GM19240 (cell line): ENCODE measurements at regions not wholly inside any gene's neighbourhood (a gene's known extent, or its start where the extent isn't known, plus 50 kb on each side); places are given as distances from the start of the nearest gene placed in this dataset.

Experiments used
- DNase-seq: peaks from one replicate; pipeline ENCODE4 v3.0.0; 2011; ENCODE audit warnings: low spot score; ENCODE audit not compliant: insufficient read length

GRCh38 chr14:62006116-62006731 lies 244.0 kb downstream of the SNAPC1 start:
- DNase-seq, result no peak

DNA sequence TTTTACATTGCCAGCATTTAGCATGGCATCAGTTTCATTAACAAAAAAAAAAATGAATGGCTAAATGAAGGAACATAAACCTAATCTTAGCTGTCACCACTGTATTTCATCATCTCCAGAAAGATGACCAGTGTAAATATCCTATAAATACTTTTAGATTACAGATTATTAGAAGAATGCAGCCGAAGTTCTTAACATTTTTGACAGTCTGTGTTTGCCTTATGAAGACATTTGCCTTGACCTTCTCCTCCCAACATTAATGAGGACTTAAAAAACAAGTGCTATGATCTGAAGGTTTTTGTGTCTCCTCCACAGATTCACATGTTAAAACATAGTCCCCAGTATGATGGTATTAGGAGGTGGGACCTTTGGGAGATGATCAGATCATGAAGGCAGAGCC lies 253.0 kb downstream of the SNAPC1 start:
- DNase-seq, result no peak

DNA sequence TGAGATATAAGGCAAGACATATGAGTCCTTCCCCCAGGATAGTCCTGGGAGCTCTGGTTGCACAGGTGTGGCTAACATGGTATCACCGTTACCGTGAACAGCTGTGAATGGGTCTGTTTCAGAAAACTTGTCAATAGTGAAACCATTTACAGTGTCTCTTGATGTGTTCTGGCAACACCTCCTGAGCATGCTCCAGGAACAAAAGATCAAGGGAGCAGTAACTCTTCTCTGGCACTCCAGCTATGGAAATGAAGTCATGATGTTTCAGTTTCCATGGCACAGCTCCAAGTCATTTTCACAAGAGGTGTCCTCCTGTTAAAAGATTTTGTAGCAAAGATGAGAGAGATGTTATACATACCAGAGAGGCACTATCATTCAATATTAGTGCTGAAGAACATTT lies 253.7 kb downstream of the SNAPC1 start:
- DNase-seq, result no peak

DNA sequence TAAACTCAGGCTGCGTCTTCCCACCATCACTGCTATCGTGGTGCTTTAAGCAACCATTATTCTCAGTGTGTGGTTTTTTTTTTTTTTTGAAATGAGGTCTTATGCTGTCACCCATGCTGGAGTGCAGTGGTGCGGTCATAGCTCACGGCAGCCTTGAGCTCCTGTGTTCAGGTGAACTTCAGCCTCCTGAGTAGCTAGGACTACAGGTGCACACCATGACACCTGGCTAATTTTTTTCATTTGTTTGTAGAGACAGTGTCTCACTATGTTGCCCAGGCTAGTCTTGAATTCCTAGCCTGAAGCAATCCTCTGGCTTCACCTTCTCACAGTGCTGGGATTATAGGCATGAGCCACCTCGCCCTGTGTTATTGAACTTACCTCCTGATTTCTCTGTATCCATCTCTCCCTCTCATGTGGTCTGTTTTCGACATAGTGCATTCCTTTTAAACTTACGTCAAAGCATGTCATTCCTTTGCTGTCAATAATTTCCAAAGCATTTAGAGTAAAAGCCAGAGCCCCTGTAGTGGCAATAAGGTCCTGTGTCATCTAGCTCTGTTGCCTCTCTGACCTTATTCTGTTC lies 255.5 kb downstream of the SNAPC1 start:
- DNase-seq, result no peak

DNA sequence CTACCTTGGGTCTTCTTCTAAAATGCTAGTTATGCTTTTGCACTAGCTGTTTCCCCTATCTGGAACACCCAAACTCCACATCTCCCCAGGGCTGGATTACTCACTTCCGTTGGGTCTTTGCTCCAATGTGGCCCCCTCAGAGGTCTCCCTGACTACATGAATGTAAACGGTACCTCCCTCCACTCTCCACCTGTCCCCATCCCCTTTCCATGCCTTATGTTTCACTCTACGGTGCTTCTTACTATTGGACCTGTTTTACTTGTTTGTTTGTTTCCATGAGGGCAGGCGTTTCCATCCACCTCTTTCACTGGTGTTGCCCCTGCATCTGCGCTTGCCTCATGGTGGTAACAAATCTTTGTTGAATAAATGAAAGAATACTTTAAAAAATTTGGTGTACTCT lies 256.4 kb downstream of the SNAPC1 start:
- DNase-seq, result no peak

- no peak for DNase-seq
These were observed 265.7 kb downstream of the SNAPC1 start for GRCh38 chr14:62027958-62028357.

- no peak for DNase-seq
These were observed 267.3 kb downstream of the SNAPC1 start for GRCh38 chr14:62029569-62029924.

GRCh38 chr14:62030387-62030786 lies 268.2 kb downstream of the SNAPC1 start:
- no peak for DNase-seq

- no peak for DNase-seq
These were observed 269.3 kb downstream of the SNAPC1 start for GRCh38 chr14:62031504-62031903.

DNA sequence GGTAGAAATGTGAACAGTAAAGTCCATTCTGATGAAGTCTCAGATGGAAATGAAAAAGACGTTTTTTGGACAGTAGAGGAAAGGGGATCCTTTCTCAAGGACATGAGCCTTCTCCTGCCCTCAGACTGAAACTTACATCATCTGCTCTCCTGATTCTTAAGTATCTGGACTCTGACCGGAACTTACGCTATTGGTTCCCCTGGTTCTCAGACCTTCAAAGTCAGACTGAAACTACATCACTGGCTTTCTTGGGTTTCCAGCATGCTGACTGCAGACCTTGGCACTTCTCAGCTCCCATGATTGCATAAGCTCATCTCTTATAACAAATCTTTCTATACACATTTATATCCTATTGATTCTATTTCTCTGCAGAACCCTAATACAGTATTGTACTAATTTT lies 291.0 kb downstream of the SNAPC1 start:
- DNase-seq, result no peak

GRCh38 chr14:62056789-62057188 lies 294.6 kb downstream of the SNAPC1 start:
- no peak for DNase-seq

GRCh38 chr14:62062645-62063044 lies 300.4 kb downstream of the SNAPC1 start:
- DNase-seq, result no peak

- no peak for DNase-seq
These were observed 302.6 kb downstream of the SNAPC1 start for GRCh38 chr14:62064751-62065323.

DNA sequence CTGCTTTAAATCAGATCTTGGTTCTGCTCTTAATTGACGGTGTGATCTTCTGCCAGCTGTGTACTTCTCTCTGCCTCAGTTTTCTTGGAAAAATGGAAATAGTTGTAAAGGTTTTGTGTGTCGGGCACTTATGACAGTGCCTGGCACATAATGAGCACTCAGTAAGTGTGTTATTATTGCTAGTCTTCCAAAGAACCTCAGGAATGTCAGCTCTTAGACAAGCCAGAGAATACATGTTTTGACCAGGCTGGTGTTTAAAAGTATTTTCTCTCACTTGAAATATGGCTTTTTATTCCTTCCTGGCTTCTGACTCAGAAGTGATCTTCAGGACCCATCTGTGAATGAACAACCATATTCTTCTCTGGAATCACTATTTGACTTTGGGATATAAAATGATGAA lies 304.1 kb downstream of the SNAPC1 start:
- DNase-seq, result no peak

DNA sequence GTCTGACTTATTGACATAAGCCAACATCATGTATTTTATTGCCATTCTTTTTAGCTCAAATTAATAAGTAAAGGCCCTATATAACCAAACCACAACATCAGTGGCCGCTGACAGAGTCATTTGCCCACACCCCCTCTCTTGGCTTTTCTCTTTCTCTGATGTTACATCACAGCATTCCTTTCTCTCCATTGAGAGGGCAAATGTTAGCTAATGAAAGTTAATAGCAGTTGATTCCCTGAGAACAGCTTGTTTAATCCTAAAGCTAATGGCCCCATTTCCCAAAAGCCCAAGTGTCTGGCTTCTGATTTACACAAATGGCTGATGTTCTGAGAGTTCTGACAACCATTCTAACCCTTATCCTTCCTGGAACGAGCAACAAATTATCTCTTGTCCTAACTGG lies 308.8 kb downstream of the SNAPC1 start:
- no peak for DNase-seq

- no peak for DNase-seq
These were observed 314.1 kb downstream of the SNAPC1 start for GRCh38 chr14:62076368-62076767.

DNA sequence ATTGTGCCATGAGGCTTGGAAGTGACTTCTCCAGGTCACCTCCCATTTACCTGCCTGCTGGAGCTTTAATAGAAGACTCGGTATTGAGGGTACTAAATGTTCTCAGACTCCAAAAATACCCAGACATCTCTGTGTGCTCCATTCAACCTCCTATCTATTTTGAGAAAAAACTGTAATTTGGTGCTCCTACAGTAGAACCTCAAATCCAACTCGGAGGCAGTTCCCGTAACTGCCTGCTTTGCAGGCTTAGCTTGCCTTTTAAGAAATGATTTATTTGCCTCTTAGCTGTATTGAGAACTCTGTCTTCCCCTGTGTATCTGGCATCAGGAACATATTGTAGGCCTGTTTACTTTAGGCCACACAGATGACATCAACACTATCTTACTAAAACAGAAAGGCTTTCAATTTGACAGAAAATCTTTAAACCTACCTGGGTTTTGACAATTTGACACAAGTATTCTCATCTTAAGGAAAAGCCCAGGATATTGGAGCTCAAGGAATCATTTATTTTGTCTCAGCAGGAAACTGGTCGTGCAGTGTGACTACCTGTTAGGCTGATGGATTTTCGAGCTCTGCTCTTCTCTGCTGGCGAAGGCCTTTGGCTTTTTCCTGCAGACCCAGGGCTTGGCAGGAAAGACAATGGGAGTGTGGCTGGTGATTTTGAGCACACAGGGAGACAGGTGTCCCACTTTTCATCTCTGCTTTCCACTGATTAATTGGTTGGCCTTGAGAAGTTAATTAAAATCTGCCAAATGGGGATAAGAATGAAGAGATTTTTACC lies 314.8 kb downstream of the SNAPC1 start:
- no peak for DNase-seq

DNA sequence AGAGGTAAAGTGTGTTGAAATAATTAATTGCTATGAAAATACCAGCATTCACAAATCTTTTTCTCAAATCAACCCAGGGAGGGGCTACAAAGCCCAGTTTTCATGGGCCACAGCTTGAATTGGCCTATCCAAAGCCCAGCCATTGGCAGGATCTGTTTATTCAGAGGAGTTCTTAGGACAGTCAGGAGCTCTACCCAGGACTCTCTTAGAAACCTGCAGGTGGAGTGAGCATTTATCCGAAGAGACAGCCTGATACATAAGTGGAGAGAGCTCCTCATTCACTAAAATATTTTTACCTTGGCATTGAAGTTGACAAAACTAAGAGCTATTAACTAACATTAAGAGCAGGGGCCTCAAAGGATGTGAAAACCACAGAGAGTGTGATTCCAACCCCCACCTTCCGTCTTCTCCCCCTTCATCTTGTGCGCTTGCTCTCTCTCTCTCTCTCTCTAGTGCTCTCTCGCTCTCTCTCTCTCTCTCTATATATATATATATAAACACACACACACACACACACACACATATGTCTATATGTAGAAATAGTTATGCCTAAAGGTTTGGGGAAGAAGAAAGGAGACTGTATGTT lies 315.5 kb downstream of the SNAPC1 start:
- DNase-seq, result no peak

DNA sequence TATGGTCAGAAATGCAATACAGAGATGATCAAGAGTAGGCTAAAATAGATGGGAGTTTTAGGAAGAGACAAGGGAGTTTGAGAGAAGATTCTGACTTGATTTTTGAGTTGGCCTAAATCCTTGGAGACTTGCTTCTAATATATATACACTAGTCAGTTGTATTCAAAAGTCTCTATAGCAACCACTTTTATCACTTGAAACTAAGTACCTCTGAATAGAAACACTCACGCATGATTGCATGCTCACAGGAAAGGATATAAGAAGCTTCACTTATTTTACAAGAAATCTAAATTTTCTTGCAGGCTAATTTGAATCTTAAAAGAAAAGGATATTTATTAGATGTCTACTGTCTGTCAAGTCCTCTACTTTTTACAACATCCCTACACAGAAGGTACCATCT lies 316.8 kb downstream of the SNAPC1 start:
- DNase-seq, result no peak

DNA sequence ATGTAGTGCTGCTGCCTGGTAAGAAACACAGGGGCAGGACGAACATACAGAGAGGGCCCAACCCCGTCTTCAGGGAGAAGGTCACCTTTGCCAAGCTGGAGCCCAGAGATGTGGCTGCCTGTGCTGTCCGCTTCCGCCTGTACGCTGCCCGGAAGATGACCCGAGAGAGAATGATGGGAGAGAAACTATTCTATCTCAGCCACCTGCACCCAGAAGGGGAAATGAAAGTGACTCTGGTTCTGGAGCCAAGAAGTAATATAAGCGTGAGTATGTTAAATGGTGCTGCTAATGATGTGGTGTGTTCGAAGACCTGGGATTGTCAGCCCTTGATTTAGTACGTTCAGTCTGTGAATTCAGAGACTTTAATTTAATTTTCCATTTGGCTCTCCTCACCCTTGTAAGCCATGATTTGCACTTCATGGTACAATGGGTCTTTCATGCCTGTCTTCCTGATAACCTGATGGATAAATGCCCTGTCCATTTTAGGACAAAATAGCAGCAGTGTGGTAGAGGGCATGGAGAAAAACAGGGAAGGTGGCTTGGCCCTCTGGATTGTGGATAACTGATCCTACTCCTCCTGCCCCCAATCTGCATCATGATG lies 318.9 kb downstream of the SNAPC1 start:
- peak; percentile 14 for DNase-seq

DNA sequence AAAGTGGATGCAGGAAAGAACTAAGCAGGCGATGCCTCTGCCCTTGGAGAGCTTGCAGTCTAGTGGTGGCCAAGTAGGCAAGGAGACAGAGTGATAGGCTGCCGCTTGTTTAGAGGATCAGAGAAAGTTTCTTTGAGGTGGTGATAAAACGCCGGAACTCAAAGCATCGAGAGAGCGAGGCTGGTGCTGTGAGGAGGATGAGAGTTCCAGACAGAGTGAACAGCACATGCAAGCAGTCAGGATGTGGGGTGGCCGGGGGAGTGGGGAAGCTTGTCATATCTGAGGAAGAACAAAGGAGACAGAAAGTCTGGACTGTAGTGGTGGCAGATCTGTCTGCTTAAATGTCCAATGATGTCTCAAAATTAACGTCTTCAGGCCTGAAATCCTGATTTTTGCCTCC lies 319.7 kb downstream of the SNAPC1 start:
- DNase-seq, result no peak

DNA sequence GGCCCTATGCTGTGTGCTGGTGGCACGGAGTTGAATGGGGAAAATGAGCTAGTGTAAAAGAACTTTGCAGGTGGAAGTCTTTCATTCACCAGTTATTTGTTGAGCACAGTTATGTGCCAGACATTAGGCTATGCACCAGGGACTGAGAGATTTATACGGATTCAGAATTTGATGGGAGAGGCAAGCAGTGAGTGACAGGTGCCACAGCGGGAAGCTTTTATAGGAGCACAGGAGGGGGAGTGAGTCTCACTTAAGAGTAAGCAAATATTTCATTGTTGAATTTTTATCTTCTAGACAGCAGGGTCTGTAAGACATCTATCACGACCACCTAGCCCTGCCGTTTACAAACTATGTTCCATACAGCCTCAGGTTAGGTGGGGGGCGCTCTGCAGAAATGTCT lies 320.6 kb downstream of the SNAPC1 start:
- no peak for DNase-seq
